Common myeloid progenitor, CD34-positive (primary cell): ENCODE measurements at regions not wholly inside any gene's neighbourhood (a gene's known extent, or its start where the extent isn't known, plus 50 kb on each side); places are given as distances from the start of the nearest gene placed in this dataset.

Source experiments
- CTCF ChIA-PET: fragments of 350-600 bp; sonication (Branson Sonifier 250); formaldehyde crosslinking; loops from one replicate; lab custom pipeline; 2021; ENCODE audit warnings: antibody characterized with exemption; lab: Charles Lee
- POLR2A ChIA-PET: fragments of 350-600 bp; sonication (Branson Sonifier 250); formaldehyde crosslinking; loops from one replicate; lab custom pipeline; 2021; ENCODE audit warnings: antibody characterized with exemption; lab: Charles Lee
- DNase-seq, 3 donors: peaks; one replicate each; pipeline versions ENCODE4 v3.0.0 to v3.0.0-alpha.2; 2013
- H3K27ac ChIP-seq, 2 experiments: 1 replicate in 1 of 2; 2 replicates in 1 of 2; pipeline ENCODE4 v1.7.0; 2013; ENCODE audit warnings: inconsistent platforms in 2 of 2, low read length in 2 of 2, mild to moderate bottlenecking in 2 of 2, low read depth in 1 of 2, moderate library complexity in 1 of 2; ENCODE audit not compliant: severe bottlenecking in 2 of 2, insufficient read depth in 1 of 2, poor library complexity in 1 of 2
- H3K27me3 ChIP-seq, 5 experiments: replicated peaks in 2 of 5; 1 replicate in 3 of 5; 2 replicates in 2 of 5; pipeline versions ENCODE4 v1.6.1 to v1.7.0; 2013; ENCODE audit warnings: low read length in 4 of 5, mild to moderate bottlenecking in 2 of 5, moderate library complexity in 2 of 5, inconsistent platforms in 1 of 5; ENCODE audit not compliant: insufficient read depth in 5 of 5, control insufficient read depth in 4 of 5
- H3K36me3 ChIP-seq, 4 experiments: 1 replicate in 2 of 4; 2 replicates in 2 of 4; pipeline versions ENCODE4 v1.6.1 to v1.7.0; 2013; ENCODE audit warnings: low read length in 3 of 4, control low read depth in 1 of 4, mild to moderate bottlenecking in 1 of 4; ENCODE audit not compliant: control insufficient read depth in 4 of 4, insufficient read depth in 4 of 4
- H3K4me1 ChIP-seq, 4 experiments: 1 replicate in 3 of 4; 2 replicates in 1 of 4; pipeline versions ENCODE4 v1.6.1 to v1.7.1; 2013; ENCODE audit warnings: low read length in 3 of 4, mild to moderate bottlenecking in 3 of 4, control low read depth in 1 of 4, inconsistent platforms in 1 of 4, moderate library complexity in 1 of 4; ENCODE audit not compliant: control insufficient read depth in 4 of 4, insufficient read depth in 4 of 4; ENCODE audit errors: control extremely low read depth in 1 of 4
- H3K4me3 ChIP-seq, 7 experiments: 1 replicate in 4 of 7; 2 replicates in 3 of 7; pipeline versions ENCODE4 v1.5.1 to v1.7.0; 2013; ENCODE audit warnings: mild to moderate bottlenecking in 7 of 7, low read length in 6 of 7, moderate library complexity in 6 of 7, inconsistent platforms in 2 of 7, low read depth in 2 of 7, control low read depth in 1 of 7; ENCODE audit not compliant: insufficient read depth in 4 of 7, control insufficient read depth in 1 of 7; ENCODE audit errors: extremely low read depth in 1 of 7
- H3K9me3 ChIP-seq, 5 experiments: 1 replicate in 4 of 5; 2 replicates in 1 of 5; pipeline versions ENCODE4 v1.6.1 to v1.7.1; 2013; ENCODE audit warnings: low read length in 4 of 5, mild to moderate bottlenecking in 2 of 5, inconsistent platforms in 1 of 5, low read depth in 1 of 5, moderate library complexity in 1 of 5; ENCODE audit not compliant: control insufficient read depth in 4 of 5, insufficient read depth in 2 of 5; ENCODE audit errors: control extremely low read depth in 1 of 5
- WGBS: methylation state at CpG from one replicate; pipeline ENCODE4 v1.1.5; 2013; ENCODE audit not compliant: insufficient coverage; 5-methylcytosine and 5-hydroxymethylcytosine counted together

GRCh38 chr2:220786216-220786615, 785.9 kb downstream of the EPHA4 start:
- Histone ChIP-seq H3K27ac (no peak overlapping the region), H3K27me3 (no peaks in the 10 kb centered on the region), H3K4me3 (no peak overlapping the region), H3K9me3 (no peaks in the 10 kb centered on the region), H3K36me3 (no peaks in the 10 kb centered on the region), H3K4me1 (no peaks in the 10 kb centered on the region)
- POLR2A ChIA-PET, result no interaction called here
- no peak for DNase-seq
- 91% methylated on average over 5 of the region's 5 CpGs for WGBS
- CTCF ChIA-PET, result no interaction called here

- CTCF ChIA-PET, result no interaction called here
- POLR2A ChIA-PET, result no interaction called here
- DNase-seq, result no peak
- no peaks in the 10 kb centered on the region for H3K27me3 ChIP-seq
- H3K9me3 ChIP-seq, result no peaks in the 10 kb centered on the region
- H3K36me3 ChIP-seq, result no peaks in the 10 kb centered on the region
- H3K4me3 ChIP-seq, result no peak overlapping the region
- H3K27ac ChIP-seq, result no peak overlapping the region
- H3K4me1 ChIP-seq, result no peaks in the 10 kb centered on the region
Observed at GRCh38 chr2:220787251-220787650, 784.9 kb downstream of the EPHA4 start.

DNA sequence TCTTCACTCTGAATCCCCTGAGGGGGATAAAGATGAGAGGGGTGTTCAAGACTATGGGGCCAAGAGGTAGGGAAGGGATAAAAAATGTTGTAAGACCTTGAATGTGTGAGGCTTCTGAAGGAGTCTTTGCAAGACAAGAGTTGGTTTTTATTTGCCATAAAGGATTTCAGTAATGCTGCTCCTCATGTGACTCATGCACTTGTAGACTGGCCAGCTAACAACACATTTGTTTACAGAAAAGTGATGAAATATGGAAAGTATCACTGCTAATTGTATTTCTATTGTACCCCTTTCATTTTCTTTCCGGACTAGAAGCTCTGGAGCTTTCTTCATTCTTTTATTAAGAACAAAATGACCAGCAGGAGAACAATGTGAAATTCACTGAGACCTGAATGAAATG, 782.1 kb downstream of the EPHA4 start:
- Histone ChIP-seq H3K27me3 (no peaks in the 10 kb centered on the region), H3K9me3 (no peaks in the 10 kb centered on the region), H3K36me3 (no peaks in the 10 kb centered on the region), H3K4me3 (no peak overlapping the region), H3K27ac (no peak overlapping the region), H3K4me1 (no peaks in the 10 kb centered on the region)
- no peak for DNase-seq
- no CpG with 5 or more reads among the region's 1 CpG for WGBS
- ChIA-PET CTCF (no interaction called here), POLR2A (no interaction called here)

GRCh38 chr2:220795705-220796104, 776.4 kb downstream of the EPHA4 start:
- DNase-seq, result no peak
- no peaks in the 10 kb centered on the region for H3K27me3 ChIP-seq
- peaks cover 0 to 2% (median 0%) of the 10 kb centered on the region in 5 experiments for H3K9me3 ChIP-seq
- ChIA-PET CTCF (no interaction called here), POLR2A (interaction anchor here (0.6 kb wide), 1 partner anchor 807 kb away, joined by 3 read pairs; no protein-coding TSS in a partner anchor)
- no peaks in the 10 kb centered on the region for H3K36me3 ChIP-seq
- 100% methylated on average over 1 of the region's 3 CpGs for WGBS
- H3K4me1 ChIP-seq, result no peaks in the 10 kb centered on the region
- H3K27ac ChIP-seq, result no peak overlapping the region
- H3K4me3 ChIP-seq, result no peak overlapping the region

- H3K27me3 ChIP-seq, result no peaks in the 10 kb centered on the region
- no CpG with 5 or more reads among the region's 1 CpG for WGBS
- no peak overlapping the region for H3K4me3 ChIP-seq
- no peak for DNase-seq
- H3K27ac ChIP-seq, result no peak overlapping the region
- ChIA-PET CTCF (no interaction called here), POLR2A (no interaction called here)
- no peaks in the 10 kb centered on the region for H3K4me1 ChIP-seq
- H3K9me3 ChIP-seq, result no peaks in the 10 kb centered on the region
- no peaks in the 10 kb centered on the region for H3K36me3 ChIP-seq
Observed at GRCh38 chr2:220811115-220811514, 761.0 kb downstream of the EPHA4 start.

- Histone ChIP-seq H3K9me3 (no peaks in the 10 kb centered on the region), H3K4me1 (no peaks in the 10 kb centered on the region), H3K27ac (no peak overlapping the region), H3K27me3 (no peaks in the 10 kb centered on the region), H3K4me3 (no peak overlapping the region), H3K36me3 (no peaks in the 10 kb centered on the region)
- no peak for DNase-seq
- no CpG with 5 or more reads among the region's 1 CpG for WGBS
- ChIA-PET POLR2A (no interaction called here), CTCF (interaction anchor here (0.6 kb wide), 1 partner anchor 564 kb away, joined by 3 read pairs; no protein-coding TSS in a partner anchor)
Observed at GRCh38 chr2:220811952-220812570, 760.0 kb downstream of the EPHA4 start.

GRCh38 chr2:220814441-220814840, 757.7 kb downstream of the EPHA4 start:
- WGBS, result 81% methylated on average over 2 of the region's 4 CpGs

More at GRCh38 chr2:220814441-220814840, 757.7 kb downstream of the EPHA4 start:
- H3K9me3 ChIP-seq, result no peaks in the 10 kb centered on the region
- DNase-seq, result no peak
- H3K36me3 ChIP-seq, result no peaks in the 10 kb centered on the region
- no peaks in the 10 kb centered on the region for H3K27me3 ChIP-seq
- H3K4me3 ChIP-seq, result no peak overlapping the region
- ChIA-PET CTCF (no interaction called here), POLR2A (no interaction called here)
- no peak overlapping the region for H3K27ac ChIP-seq
- no peaks in the 10 kb centered on the region for H3K4me1 ChIP-seq
